GM23338 (cell line): ENCODE measurements at regions not wholly inside any gene's neighbourhood (a gene's known extent, or its start where the extent isn't known, plus 50 kb on each side); places are given as distances from the start of the nearest gene placed in this dataset.

Source experiments
- ATAC-seq: fragments of 200-7000 bp; cut with Tn5 transposase; 3 replicates; pipeline ENCODE4 v1.9.1; 2020
- DNase-seq: peaks from one replicate; pipeline ENCODE4 v3.0.0-alpha.2; 2015; ENCODE audit warnings: low spot score
- H2AFZ ChIP-seq: fragments of 200-600 bp; sonication (generic); 2 replicates; pipeline ENCODE4 v1.8.0; 2016; ENCODE audit warnings: antibody characterized with exemption, mild to moderate bottlenecking, moderate library complexity
- H3F3A ChIP-seq: fragments of 200-600 bp; sonication (generic); replicated peaks from 2 replicates; pipeline ENCODE4 v1.8.0; 2017; ENCODE audit warnings: antibody characterized with exemption, mixed run types, low read depth
- H3K27ac ChIP-seq: fragments of 200-600 bp; sonication (generic); 2 replicates; pipeline ENCODE4 v1.6.1; 2016; ENCODE audit warnings: low read depth
- H3K27me3 ChIP-seq: fragments of 200-600 bp; sonication (generic); 2 replicates; pipeline ENCODE4 v1.8.0; 2016; ENCODE audit warnings: mild to moderate bottlenecking, mixed run types, moderate library complexity; ENCODE audit not compliant: insufficient read depth
- H3K36me3 ChIP-seq: fragments of 200-600 bp; sonication (generic); 2 replicates; pipeline ENCODE4 v1.8.0; 2016; ENCODE audit warnings: mild to moderate bottlenecking; ENCODE audit not compliant: insufficient read depth
- H3K4me1 ChIP-seq: fragments of 200-600 bp; sonication (generic); 2 replicates; pipeline ENCODE4 v1.8.0; 2016; ENCODE audit warnings: mild to moderate bottlenecking, moderate library complexity; ENCODE audit not compliant: insufficient read depth
- H3K4me2 ChIP-seq: fragments of 200-600 bp; sonication (generic); 2 replicates; pipeline ENCODE4 v1.7.1; 2017; ENCODE audit warnings: mixed run types
- H3K4me3 ChIP-seq: fragments of 200-600 bp; sonication (generic); 2 replicates; pipeline ENCODE4 v1.6.1; 2016; ENCODE audit warnings: mixed run types
- H3K79me2 ChIP-seq: fragments of 200-600 bp; sonication (generic); replicated peaks from 2 replicates; pipeline ENCODE4 v1.8.0; 2017; ENCODE audit warnings: mild to moderate bottlenecking; ENCODE audit not compliant: insufficient read depth
- H3K9me2 ChIP-seq: fragments of 200-600 bp; sonication (generic); 2 replicates; pipeline ENCODE4 v1.8.0; 2017; ENCODE audit not compliant: insufficient read depth
- H4K20me1 ChIP-seq: fragments of 200-600 bp; sonication (generic); replicated peaks from 2 replicates; pipeline ENCODE4 v1.8.0; 2017; ENCODE audit warnings: mild to moderate bottlenecking; ENCODE audit not compliant: insufficient read depth
- H3K27ac Mint-ChIP-seq: 2 replicates; pipeline ENCODE4 v1.8.0; 2020; ENCODE audit warnings: inconsistent platforms, mild to moderate bottlenecking, moderate library complexity, mixed read lengths
- H3K27me3 Mint-ChIP-seq: 3 replicates; pipeline ENCODE4 v1.8.0; 2022; ENCODE audit warnings: low read depth, mild to moderate bottlenecking, moderate library complexity, mixed read lengths, inconsistent platforms; ENCODE audit not compliant: insufficient read depth, poor library complexity
- H3K36me3 Mint-ChIP-seq: 3 replicates; pipeline ENCODE4 v1.8.0; 2021; ENCODE audit warnings: low read depth, mild to moderate bottlenecking, inconsistent platforms, moderate library complexity, mixed read lengths
- H3K4me1 Mint-ChIP-seq: 3 replicates; pipeline ENCODE4 v1.8.0; 2020; ENCODE audit warnings: mild to moderate bottlenecking, inconsistent platforms, mixed read lengths
- H3K4me3 Mint-ChIP-seq: 3 replicates; pipeline ENCODE4 v1.8.0; 2021; ENCODE audit warnings: moderate library complexity, mild to moderate bottlenecking, inconsistent platforms, mixed read lengths
- H3K9me3 Mint-ChIP-seq: 3 replicates; pipeline ENCODE4 v1.8.0; 2020; ENCODE audit warnings: moderate library complexity, mild to moderate bottlenecking, inconsistent platforms, mixed read lengths
- CREB1 ChIP-seq: fragments of 250-450 bp; sonication (Bioruptor Pico); IDR thresholded peaks from 2 replicates; pipeline ENCODE4 v1.5.0; 2020; ENCODE audit warnings: low read depth, mild to moderate bottlenecking, moderate library complexity
- EZH2 ChIP-seq: fragments of 200-600 bp; sonication (generic); IDR thresholded peaks from one replicate; pipeline ENCODE4 v1.8.0; 2017; ENCODE audit warnings: antibody characterized with exemption, mild to moderate bottlenecking, low read depth; ENCODE audit not compliant: unreplicated experiment
- EZH2phosphoT487 ChIP-seq: fragments of 200-600 bp; sonication (generic); IDR thresholded peaks from one replicate; pipeline ENCODE4 v1.8.1; 2018; ENCODE audit warnings: antibody characterized with exemption; ENCODE audit not compliant: unreplicated experiment
- JUNB ChIP-seq: IDR thresholded peaks from one replicate; pipeline ENCODE4 v1.6.1; 2016; ENCODE audit warnings: antibody characterized with exemption; ENCODE audit not compliant: unreplicated experiment
- NANOG ChIP-seq: IDR thresholded peaks from 2 replicates; pipeline ENCODE4 v1.6.1; 2016; ENCODE audit warnings: antibody characterized with exemption, borderline replicate concordance
- POLR2AphosphoS5 ChIP-seq: IDR thresholded peaks from 2 replicates; pipeline ENCODE4 v1.6.1; 2016; ENCODE audit warnings: antibody characterized with exemption, low read depth
- STAT1 ChIP-seq: IDR thresholded peaks from one replicate; pipeline ENCODE4 v1.6.1; 2016; ENCODE audit warnings: antibody characterized with exemption; ENCODE audit not compliant: unreplicated experiment
- ZNF114 ChIP-seq: fragments of 250-450 bp; sonication (Bioruptor Pico); IDR thresholded peaks from 2 replicates; pipeline ENCODE4 v1.5.0; 2020; ENCODE audit warnings: mild to moderate bottlenecking, moderate library complexity
- ZNF331 ChIP-seq: fragments of 250-450 bp; sonication (Bioruptor Pico); IDR thresholded peaks from 2 replicates; pipeline ENCODE4 v1.5.0; 2020; ENCODE audit warnings: low read depth, mild to moderate bottlenecking, moderate library complexity
- TF ChIP-seq, protein P1 (sequence below), 2 experiments: fragments of 200-600 bp in 1 of 2; sonication (generic) in 1 of 2; conservative IDR thresholded peaks; 2 replicates each; pipeline versions ENCODE4 v1.5.1 to v1.6.1; 2016 to 2017; ENCODE audit warnings: antibody characterized with exemption in 2 of 2, low read depth in 2 of 2, mild to moderate bottlenecking in 2 of 2, moderate library complexity in 1 of 2
- TF ChIP-seq, protein P2 (sequence below): IDR thresholded peaks from one replicate; pipeline ENCODE4 v1.6.1; 2018; ENCODE audit warnings: antibody characterized with exemption; ENCODE audit not compliant: unreplicated experiment
- TF ChIP-seq, protein P3 (sequence below): IDR thresholded peaks from 2 replicates; pipeline ENCODE4 v1.6.1; 2016; ENCODE audit warnings: antibody characterized with exemption
- TF ChIP-seq, protein P4 (sequence below): fragments of 250-450 bp; sonication (Bioruptor Pico); IDR thresholded peaks from 2 replicates; pipeline ENCODE4 v1.5.0; 2020; ENCODE audit warnings: mild to moderate bottlenecking, moderate library complexity

DNA sequence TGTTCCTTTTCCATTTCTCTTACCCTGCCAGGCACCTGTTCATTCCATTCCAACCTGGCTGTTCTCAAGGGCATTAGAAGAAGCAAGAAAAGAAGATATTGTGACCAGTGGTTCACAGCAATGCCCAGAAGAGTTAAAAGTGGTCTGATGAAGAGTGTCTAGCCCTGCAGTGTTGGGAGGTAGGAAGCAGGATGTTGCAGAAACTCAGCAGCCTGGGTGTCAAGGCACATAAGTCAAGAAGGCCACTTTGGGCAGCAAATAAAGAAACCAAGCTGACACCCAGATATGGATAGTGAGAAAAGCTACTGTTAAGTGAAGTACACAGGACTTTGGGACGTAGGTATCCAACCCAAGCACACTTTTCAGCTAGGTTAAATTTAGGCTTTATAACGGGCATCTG lies 199.9 kb upstream of the SATB1 start:
- no peak for DNase-seq
- no peaks in the 10 kb centered on the region for H3K9me3 Mint-ChIP-seq
- Histone ChIP-seq H3K4me2 (no peak overlapping the region), H3K27me3 (no peaks in the 10 kb centered on the region), H2AFZ (no peak overlapping the region), H3K4me3 (no peak overlapping the region), H3K36me3 (no peaks in the 10 kb centered on the region), H3K79me2 (no peaks in the 10 kb centered on the region), H4K20me1 (no peaks in the 10 kb centered on the region), H3F3A (no peaks in the 10 kb centered on the region), H3K4me1 (no peaks in the 10 kb centered on the region), H3K27ac (no peak overlapping the region), H3K9me2 (no peaks in the 10 kb centered on the region)
- no peaks in the 10 kb centered on the region for H3K36me3 Mint-ChIP-seq
- H3K4me3 Mint-ChIP-seq, result no peak overlapping the region
- TF ChIP-seq ZNF331 (CRISPR knock-in tag) (no peak), EZH2phosphoT487 (no peak), EZH2 (no peak), CREB1 (no peak), JUNB (no peak), ZNF114 (CRISPR knock-in tag) (no peak), NANOG (no peak), STAT1 (no peak), POLR2AphosphoS5 (no peak)
- TF ChIP-seq, protein P1, sequence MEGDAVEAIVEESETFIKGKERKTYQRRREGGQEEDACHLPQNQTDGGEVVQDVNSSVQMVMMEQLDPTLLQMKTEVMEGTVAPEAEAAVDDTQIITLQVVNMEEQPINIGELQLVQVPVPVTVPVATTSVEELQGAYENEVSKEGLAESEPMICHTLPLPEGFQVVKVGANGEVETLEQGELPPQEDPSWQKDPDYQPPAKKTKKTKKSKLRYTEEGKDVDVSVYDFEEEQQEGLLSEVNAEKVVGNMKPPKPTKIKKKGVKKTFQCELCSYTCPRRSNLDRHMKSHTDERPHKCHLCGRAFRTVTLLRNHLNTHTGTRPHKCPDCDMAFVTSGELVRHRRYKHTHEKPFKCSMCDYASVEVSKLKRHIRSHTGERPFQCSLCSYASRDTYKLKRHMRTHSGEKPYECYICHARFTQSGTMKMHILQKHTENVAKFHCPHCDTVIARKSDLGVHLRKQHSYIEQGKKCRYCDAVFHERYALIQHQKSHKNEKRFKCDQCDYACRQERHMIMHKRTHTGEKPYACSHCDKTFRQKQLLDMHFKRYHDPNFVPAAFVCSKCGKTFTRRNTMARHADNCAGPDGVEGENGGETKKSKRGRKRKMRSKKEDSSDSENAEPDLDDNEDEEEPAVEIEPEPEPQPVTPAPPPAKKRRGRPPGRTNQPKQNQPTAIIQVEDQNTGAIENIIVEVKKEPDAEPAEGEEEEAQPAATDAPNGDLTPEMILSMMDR (conservative IDR thresholded peaks at IDR 0.05; ENCODE audit: low read depth in 2 of 2), result no peak
- TF ChIP-seq, protein P2, sequence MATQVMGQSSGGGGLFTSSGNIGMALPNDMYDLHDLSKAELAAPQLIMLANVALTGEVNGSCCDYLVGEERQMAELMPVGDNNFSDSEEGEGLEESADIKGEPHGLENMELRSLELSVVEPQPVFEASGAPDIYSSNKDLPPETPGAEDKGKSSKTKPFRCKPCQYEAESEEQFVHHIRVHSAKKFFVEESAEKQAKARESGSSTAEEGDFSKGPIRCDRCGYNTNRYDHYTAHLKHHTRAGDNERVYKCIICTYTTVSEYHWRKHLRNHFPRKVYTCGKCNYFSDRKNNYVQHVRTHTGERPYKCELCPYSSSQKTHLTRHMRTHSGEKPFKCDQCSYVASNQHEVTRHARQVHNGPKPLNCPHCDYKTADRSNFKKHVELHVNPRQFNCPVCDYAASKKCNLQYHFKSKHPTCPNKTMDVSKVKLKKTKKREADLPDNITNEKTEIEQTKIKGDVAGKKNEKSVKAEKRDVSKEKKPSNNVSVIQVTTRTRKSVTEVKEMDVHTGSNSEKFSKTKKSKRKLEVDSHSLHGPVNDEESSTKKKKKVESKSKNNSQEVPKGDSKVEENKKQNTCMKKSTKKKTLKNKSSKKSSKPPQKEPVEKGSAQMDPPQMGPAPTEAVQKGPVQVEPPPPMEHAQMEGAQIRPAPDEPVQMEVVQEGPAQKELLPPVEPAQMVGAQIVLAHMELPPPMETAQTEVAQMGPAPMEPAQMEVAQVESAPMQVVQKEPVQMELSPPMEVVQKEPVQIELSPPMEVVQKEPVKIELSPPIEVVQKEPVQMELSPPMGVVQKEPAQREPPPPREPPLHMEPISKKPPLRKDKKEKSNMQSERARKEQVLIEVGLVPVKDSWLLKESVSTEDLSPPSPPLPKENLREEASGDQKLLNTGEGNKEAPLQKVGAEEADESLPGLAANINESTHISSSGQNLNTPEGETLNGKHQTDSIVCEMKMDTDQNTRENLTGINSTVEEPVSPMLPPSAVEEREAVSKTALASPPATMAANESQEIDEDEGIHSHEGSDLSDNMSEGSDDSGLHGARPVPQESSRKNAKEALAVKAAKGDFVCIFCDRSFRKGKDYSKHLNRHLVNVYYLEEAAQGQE, result no peak
- TF ChIP-seq, protein P3, sequence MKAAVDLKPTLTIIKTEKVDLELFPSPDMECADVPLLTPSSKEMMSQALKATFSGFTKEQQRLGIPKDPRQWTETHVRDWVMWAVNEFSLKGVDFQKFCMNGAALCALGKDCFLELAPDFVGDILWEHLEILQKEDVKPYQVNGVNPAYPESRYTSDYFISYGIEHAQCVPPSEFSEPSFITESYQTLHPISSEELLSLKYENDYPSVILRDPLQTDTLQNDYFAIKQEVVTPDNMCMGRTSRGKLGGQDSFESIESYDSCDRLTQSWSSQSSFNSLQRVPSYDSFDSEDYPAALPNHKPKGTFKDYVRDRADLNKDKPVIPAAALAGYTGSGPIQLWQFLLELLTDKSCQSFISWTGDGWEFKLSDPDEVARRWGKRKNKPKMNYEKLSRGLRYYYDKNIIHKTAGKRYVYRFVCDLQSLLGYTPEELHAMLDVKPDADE, result no peak
- TF ChIP-seq, protein P4, sequence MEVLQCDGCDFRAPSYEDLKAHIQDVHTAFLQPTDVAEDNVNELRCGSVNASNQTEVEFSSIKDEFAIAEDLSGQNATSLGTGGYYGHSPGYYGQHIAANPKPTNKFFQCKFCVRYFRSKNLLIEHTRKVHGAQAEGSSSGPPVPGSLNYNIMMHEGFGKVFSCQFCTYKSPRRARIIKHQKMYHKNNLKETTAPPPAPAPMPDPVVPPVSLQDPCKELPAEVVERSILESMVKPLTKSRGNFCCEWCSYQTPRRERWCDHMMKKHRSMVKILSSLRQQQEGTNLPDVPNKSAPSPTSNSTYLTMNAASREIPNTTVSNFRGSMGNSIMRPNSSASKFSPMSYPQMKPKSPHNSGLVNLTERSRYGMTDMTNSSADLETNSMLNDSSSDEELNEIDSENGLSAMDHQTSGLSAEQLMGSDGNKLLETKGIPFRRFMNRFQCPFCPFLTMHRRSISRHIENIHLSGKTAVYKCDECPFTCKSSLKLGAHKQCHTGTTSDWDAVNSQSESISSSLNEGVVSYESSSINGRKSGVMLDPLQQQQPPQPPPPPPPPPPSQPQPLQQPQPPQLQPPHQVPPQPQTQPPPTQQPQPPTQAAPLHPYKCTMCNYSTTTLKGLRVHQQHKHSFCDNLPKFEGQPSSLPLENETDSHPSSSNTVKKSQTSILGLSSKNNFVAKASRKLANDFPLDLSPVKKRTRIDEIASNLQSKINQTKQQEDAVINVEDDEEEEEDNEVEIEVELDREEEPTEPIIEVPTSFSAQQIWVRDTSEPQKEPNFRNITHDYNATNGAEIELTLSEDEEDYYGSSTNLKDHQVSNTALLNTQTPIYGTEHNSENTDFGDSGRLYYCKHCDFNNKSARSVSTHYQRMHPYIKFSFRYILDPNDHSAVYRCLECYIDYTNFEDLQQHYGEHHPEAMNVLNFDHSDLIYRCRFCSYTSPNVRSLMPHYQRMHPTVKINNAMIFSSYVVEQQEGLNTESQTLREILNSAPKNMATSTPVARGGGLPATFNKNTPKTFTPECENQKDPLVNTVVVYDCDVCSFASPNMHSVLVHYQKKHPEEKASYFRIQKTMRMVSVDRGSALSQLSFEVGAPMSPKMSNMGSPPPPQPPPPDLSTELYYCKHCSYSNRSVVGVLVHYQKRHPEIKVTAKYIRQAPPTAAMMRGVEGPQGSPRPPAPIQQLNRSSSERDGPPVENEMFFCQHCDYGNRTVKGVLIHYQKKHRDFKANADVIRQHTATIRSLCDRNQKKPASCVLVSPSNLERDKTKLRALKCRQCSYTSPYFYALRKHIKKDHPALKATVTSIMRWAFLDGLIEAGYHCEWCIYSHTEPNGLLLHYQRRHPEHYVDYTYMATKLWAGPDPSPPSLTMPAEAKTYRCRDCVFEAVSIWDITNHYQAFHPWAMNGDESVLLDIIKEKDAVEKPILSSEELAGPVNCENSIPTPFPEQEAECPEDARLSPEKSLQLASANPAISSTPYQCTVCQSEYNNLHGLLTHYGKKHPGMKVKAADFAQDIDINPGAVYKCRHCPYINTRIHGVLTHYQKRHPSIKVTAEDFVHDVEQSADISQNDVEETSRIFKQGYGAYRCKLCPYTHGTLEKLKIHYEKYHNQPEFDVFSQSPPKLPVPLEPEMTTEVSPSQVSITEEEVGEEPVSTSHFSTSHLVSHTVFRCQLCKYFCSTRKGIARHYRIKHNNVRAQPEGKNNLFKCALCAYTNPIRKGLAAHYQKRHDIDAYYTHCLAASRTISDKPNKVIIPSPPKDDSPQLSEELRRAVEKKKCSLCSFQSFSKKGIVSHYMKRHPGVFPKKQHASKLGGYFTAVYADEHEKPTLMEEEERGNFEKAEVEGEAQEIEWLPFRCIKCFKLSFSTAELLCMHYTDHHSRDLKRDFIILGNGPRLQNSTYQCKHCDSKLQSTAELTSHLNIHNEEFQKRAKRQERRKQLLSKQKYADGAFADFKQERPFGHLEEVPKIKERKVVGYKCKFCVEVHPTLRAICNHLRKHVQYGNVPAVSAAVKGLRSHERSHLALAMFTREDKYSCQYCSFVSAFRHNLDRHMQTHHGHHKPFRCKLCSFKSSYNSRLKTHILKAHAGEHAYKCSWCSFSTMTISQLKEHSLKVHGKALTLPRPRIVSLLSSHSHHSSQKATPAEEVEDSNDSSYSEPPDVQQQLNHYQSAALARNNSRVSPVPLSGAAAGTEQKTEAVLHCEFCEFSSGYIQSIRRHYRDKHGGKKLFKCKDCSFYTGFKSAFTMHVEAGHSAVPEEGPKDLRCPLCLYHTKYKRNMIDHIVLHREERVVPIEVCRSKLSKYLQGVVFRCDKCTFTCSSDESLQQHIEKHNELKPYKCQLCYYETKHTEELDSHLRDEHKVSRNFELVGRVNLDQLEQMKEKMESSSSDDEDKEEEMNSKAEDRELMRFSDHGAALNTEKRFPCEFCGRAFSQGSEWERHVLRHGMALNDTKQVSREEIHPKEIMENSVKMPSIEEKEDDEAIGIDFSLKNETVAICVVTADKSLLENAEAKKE (CRISPR knock-in tag), result no peak
- no peaks in the 10 kb centered on the region for H3K4me1 Mint-ChIP-seq
- H3K27ac Mint-ChIP-seq, result no peak overlapping the region
- no peaks in the 10 kb centered on the region for H3K27me3 Mint-ChIP-seq
- no peak for ATAC-seq
